ENCODE measurements at regions not wholly inside any gene's neighbourhood (a gene's known extent, or its start where the extent isn't known, plus 50 kb on each side); places are given as distances from the start of the nearest gene placed in this dataset.

DNA sequence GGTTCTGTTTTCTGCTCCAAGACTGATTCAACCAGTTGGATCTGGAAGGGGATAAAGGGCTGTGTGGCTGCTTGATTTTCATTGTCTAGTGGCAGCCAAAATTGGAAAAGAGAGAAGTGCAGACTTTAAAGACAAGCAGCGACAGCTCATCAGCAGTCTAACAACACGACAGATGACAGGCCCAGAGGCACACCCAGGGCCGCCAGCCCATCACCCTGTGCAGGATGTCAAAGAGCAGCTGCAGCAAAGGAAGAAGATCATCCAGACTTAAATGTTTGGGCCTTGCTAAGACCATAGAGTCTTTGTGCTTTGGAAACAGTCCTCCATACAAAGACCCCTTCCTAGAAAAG, 421.0 kb upstream of the KLF12 start:
- TF ChIP-seq, protein P1, sequence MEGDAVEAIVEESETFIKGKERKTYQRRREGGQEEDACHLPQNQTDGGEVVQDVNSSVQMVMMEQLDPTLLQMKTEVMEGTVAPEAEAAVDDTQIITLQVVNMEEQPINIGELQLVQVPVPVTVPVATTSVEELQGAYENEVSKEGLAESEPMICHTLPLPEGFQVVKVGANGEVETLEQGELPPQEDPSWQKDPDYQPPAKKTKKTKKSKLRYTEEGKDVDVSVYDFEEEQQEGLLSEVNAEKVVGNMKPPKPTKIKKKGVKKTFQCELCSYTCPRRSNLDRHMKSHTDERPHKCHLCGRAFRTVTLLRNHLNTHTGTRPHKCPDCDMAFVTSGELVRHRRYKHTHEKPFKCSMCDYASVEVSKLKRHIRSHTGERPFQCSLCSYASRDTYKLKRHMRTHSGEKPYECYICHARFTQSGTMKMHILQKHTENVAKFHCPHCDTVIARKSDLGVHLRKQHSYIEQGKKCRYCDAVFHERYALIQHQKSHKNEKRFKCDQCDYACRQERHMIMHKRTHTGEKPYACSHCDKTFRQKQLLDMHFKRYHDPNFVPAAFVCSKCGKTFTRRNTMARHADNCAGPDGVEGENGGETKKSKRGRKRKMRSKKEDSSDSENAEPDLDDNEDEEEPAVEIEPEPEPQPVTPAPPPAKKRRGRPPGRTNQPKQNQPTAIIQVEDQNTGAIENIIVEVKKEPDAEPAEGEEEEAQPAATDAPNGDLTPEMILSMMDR (optimal IDR thresholded peaks at IDR 0.05 in 1 of 3, IDR thresholded peaks at IDR 0.05 in 1 of 3, conservative IDR thresholded peaks at IDR 0.05 in 1 of 3; ENCODE audit: extremely low read depth in 1 of 3, insufficient read depth in 2 of 3, low read length in 3 of 3): no peak
- TF ChIP-seq EZH2 (IDR thresholded peaks at IDR 0.05; ENCODE audit: low read length): no peak
- Histone ChIP-seq H3K36me3 (ENCODE audit: control insufficient read depth in 2 of 2, extremely low read depth in 1 of 2, insufficient read depth in 2 of 2, low read length in 2 of 2) (no peaks in the 10 kb centered on the region), H4K20me1 (ENCODE audit: control insufficient read depth, extremely low read depth, insufficient read depth, low read length) (no peaks in the 10 kb centered on the region), H2AFZ (ENCODE audit: control insufficient read depth, low read length) (no peak overlapping the region), H3K4me2 (ENCODE audit: control insufficient read depth, extremely low read depth, insufficient read depth, low read depth, low read length) (no peak overlapping the region), H3K79me2 (ENCODE audit: control insufficient read depth, insufficient read depth, low read length) (no peaks in the 10 kb centered on the region), H3K9me1 (ENCODE audit: control insufficient read depth, extremely low read depth, insufficient read depth, low read length) (no peaks in the 10 kb centered on the region), H3K27ac (ENCODE audit: control insufficient read depth, insufficient read depth, low read length) (no peak overlapping the region), H3K9ac (ENCODE audit: control insufficient read depth, extremely low read depth, insufficient read depth, low read length) (no peak overlapping the region), H3K27me3 (ENCODE audit: control insufficient read depth, extremely low read depth, insufficient read depth, low read length) (no peaks in the 10 kb centered on the region), H3K4me3 (ENCODE audit: control insufficient read depth in 2 of 3, extremely low read depth in 1 of 3, insufficient read depth in 2 of 3, low read depth in 1 of 3, low read length in 3 of 3) (no peak overlapping the region), H3K4me1 (ENCODE audit: control insufficient read depth, extremely low read depth, insufficient read depth, low read length) (no peaks in the 10 kb centered on the region), H3K9me3 (ENCODE audit: control insufficient read depth, low read depth, low read length) (no peaks in the 10 kb centered on the region)
- FAIRE-seq (no peak), DNase-seq (ENCODE audit: low read depth, low spot score) (no peak)
- dilution Hi-C loops (cut with MboI; ENCODE audit: extremely low pct_ligation_motif_present, low sequenced_read_pairs): no loop called here

DNA sequence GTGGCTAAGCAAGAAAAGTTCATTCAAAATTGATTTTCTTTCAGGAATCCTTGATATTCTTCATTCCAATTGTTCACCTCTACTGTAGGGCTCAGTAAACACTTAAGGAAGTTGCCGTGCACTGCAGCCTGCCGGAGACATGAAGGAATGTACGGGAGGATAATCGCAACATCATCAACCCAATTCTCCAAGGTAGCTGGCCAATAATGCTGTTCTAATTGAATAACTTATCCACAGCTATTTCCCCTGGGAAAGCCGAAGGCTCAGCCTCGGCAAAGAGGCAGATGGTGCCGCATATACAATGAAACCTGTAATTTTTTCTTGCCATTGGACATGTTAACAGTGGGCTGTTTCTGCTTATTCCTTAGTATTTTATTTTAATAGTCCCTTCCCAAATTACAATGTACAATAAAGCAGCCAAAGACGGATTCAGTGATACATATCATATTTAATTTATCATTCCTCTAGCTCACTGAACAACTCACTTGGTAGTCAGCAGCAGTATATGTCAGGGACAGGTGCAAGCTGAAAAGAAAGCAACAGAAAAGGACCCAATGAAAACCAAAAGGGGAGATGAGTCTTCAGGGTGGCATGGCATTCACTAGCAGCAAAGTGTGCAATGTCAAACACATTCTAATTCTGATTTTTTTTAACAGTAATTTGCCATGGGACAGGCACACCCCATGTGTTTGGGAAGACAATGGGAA, 420.5 kb upstream of the KLF12 start:
- Histone ChIP-seq H2AFZ (ENCODE audit: control insufficient read depth, low read length) (no peak overlapping the region), H3K27me3 (ENCODE audit: control insufficient read depth, extremely low read depth, insufficient read depth, low read length) (no peaks in the 10 kb centered on the region), H3K9me1 (ENCODE audit: control insufficient read depth, extremely low read depth, insufficient read depth, low read length) (no peaks in the 10 kb centered on the region), H3K4me3 (ENCODE audit: control insufficient read depth in 2 of 3, extremely low read depth in 1 of 3, insufficient read depth in 2 of 3, low read depth in 1 of 3, low read length in 3 of 3) (no peak overlapping the region), H3K9me3 (ENCODE audit: control insufficient read depth, low read depth, low read length) (no peaks in the 10 kb centered on the region), H3K27ac (ENCODE audit: control insufficient read depth, insufficient read depth, low read length) (no peak overlapping the region), H4K20me1 (ENCODE audit: control insufficient read depth, extremely low read depth, insufficient read depth, low read length) (no peaks in the 10 kb centered on the region), H3K4me1 (ENCODE audit: control insufficient read depth, extremely low read depth, insufficient read depth, low read length) (no peaks in the 10 kb centered on the region), H3K36me3 (ENCODE audit: control insufficient read depth in 2 of 2, extremely low read depth in 1 of 2, insufficient read depth in 2 of 2, low read length in 2 of 2) (no peaks in the 10 kb centered on the region), H3K79me2 (ENCODE audit: control insufficient read depth, insufficient read depth, low read length) (no peaks in the 10 kb centered on the region), H3K9ac (ENCODE audit: control insufficient read depth, extremely low read depth, insufficient read depth, low read length) (no peak overlapping the region), H3K4me2 (ENCODE audit: control insufficient read depth, extremely low read depth, insufficient read depth, low read depth, low read length) (no peak overlapping the region)
- FAIRE-seq (no peak), DNase-seq (ENCODE audit: low read depth, low spot score) (no peak)
- dilution Hi-C loops (cut with MboI; ENCODE audit: extremely low pct_ligation_motif_present, low sequenced_read_pairs): no loop called here
- TF ChIP-seq EZH2 (IDR thresholded peaks at IDR 0.05; ENCODE audit: low read length): no peak
- TF ChIP-seq, protein P1 (optimal IDR thresholded peaks at IDR 0.05 in 1 of 3, IDR thresholded peaks at IDR 0.05 in 1 of 3, conservative IDR thresholded peaks at IDR 0.05 in 1 of 3; ENCODE audit: extremely low read depth in 1 of 3, insufficient read depth in 2 of 3, low read length in 3 of 3): no peak
